Activated CD4-positive, alpha-beta T cell treated with anti-CD3 and anti-CD28 coated beads for 24 hours (primary cell): ENCODE measurements at regions not wholly inside any gene's neighbourhood (a gene's known extent, or its start where the extent isn't known, plus 50 kb on each side); places are given as distances from the start of the nearest gene placed in this dataset.
"Not testable (repeated sequence)": the region's sequence is repeated elsewhere in the genome, so short reads cannot be mapped to it uniquely, and the experiment has no call there.

Experiments used
- DNase-seq, 2 donors: peaks; one replicate each; pipeline ENCODE4 v3.0.0-alpha.2; 2020; ENCODE audit warnings: low read depth in 2 of 2

GRCh38 chr14:87630846-87631245 is 362.1 kb downstream of the GALC start:
- no peak for DNase-seq

GRCh38 chr14:87629788-87630187 is 363.2 kb downstream of the GALC start:
- no peak for DNase-seq

GRCh38 chr14:87628780-87629179 is 364.2 kb downstream of the GALC start:
- DNase-seq: no peak

GRCh38 chr14:87628129-87628528 is 364.9 kb downstream of the GALC start:
- DNase-seq: no peak

- DNase-seq: no peak
These were observed 366.7 kb downstream of the GALC start for GRCh38 chr14:87626266-87626665.

- DNase-seq: no peak
These were observed 369.4 kb downstream of the GALC start for GRCh38 chr14:87623616-87624015.

GRCh38 chr14:87617079-87617478 is 375.9 kb downstream of the GALC start:
- no peak for DNase-seq

GRCh38 chr14:87615822-87616679 is 376.9 kb downstream of the GALC start:
- peak in 1 of 2 donors; percentile 24 for DNase-seq

GRCh38 chr14:87615047-87615446 is 377.9 kb downstream of the GALC start:
- no peak for DNase-seq

GRCh38 chr14:87613881-87614280 is 379.1 kb downstream of the GALC start:
- no peak for DNase-seq

GRCh38 chr14:87607056-87607455 is 385.9 kb downstream of the GALC start:
- DNase-seq: not testable (repeated sequence)

GRCh38 chr14:87601036-87601435 is 391.9 kb downstream of the GALC start:
- no peak for DNase-seq

- DNase-seq: no peak
These were observed 392.7 kb downstream of the GALC start for GRCh38 chr14:87600240-87600639.

GRCh38 chr14:87581298-87581697 is 411.7 kb downstream of the GALC start:
- no peak for DNase-seq

GRCh38 chr14:87579036-87579435 is 413.9 kb downstream of the GALC start:
- DNase-seq: no peak

GRCh38 chr14:87575378-87575777 is 417.6 kb downstream of the GALC start:
- DNase-seq: no peak

GRCh38 chr14:87573591-87573990 is 419.4 kb downstream of the GALC start:
- DNase-seq: no peak

GRCh38 chr14:87567618-87568295 is 425.2 kb downstream of the GALC start:
- DNase-seq: no peak

- no peak for DNase-seq
These were observed 426.0 kb downstream of the GALC start for GRCh38 chr14:87566991-87567390.

- DNase-seq: no peak
These were observed 445.4 kb downstream of the GALC start for GRCh38 chr14:87547536-87547935.

GRCh38 chr14:87542288-87542687 is 450.7 kb downstream of the GALC start:
- no peak for DNase-seq

- DNase-seq: no peak
These were observed 452.6 kb downstream of the GALC start for GRCh38 chr14:87540339-87540738.

- no peak for DNase-seq
These were observed 463.9 kb downstream of the GALC start for GRCh38 chr14:87529081-87529480.
